ENCODE measurements at regions not wholly inside any gene's neighbourhood (a gene's known extent, or its start where the extent isn't known, plus 50 kb on each side); places are given as distances from the start of the nearest gene placed in this dataset.

DNA sequence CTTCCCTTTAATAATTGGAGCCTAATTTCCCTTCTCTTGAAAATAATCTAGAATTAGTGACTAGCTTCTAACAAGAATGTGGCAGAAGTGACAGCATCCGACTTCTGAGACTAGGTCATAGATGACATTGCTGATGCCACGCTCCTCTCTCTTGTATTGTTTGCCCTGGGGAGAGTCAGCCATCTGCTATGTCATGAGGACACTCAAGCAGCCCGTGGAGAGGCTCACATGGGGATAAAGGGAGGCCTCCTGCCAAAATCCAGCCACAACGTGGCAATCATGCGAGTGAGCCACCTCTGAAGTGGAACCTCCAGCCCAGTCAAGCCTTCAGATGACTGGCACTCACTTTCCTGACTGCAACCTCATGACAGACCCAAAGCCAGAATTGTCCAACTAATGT is 54.2 kb upstream of the LRRK2 start:
- TF ChIP-seq, protein P1, sequence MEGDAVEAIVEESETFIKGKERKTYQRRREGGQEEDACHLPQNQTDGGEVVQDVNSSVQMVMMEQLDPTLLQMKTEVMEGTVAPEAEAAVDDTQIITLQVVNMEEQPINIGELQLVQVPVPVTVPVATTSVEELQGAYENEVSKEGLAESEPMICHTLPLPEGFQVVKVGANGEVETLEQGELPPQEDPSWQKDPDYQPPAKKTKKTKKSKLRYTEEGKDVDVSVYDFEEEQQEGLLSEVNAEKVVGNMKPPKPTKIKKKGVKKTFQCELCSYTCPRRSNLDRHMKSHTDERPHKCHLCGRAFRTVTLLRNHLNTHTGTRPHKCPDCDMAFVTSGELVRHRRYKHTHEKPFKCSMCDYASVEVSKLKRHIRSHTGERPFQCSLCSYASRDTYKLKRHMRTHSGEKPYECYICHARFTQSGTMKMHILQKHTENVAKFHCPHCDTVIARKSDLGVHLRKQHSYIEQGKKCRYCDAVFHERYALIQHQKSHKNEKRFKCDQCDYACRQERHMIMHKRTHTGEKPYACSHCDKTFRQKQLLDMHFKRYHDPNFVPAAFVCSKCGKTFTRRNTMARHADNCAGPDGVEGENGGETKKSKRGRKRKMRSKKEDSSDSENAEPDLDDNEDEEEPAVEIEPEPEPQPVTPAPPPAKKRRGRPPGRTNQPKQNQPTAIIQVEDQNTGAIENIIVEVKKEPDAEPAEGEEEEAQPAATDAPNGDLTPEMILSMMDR (IDR thresholded peaks at IDR 0.05; ENCODE audit: low read depth, low read length), result no peak
- TF ChIP-seq EZH2phosphoT487 (IDR thresholded peaks at IDR 0.05; ENCODE audit: low read depth), result no peak

All from OCI-LY3 (cell line).